IMR-90 (cell line): ENCODE measurements at regions not wholly inside any gene's neighbourhood (a gene's known extent, or its start where the extent isn't known, plus 50 kb on each side); places are given as distances from the start of the nearest gene placed in this dataset.

Source experiments
- ATAC-seq: fragments of 200-7000 bp; cut with Tn5 transposase; 2 replicates; pipeline ENCODE4 v1.9.1; 2020; ENCODE audit warnings: low read depth, mild to moderate bottlenecking, moderate library complexity
- BruUV-seq: library from RNA; stranded (reverse); fragments of 400-500 nt; replicated peaks from 2 replicates; lab custom pipeline; 2021; lab: Mats Ljungman, UMichigan
- CTCF ChIA-PET: fragments of 300-600 bp; formaldehyde crosslinking; extraction: SDS; loops from one replicate; lab custom pipeline; 2021; ENCODE audit warnings: antibody characterized with exemption; lab: Yijun Ruan, JAX
- POLR2A ChIA-PET: fragments of 300-600 bp; sonication (Branson Sonifier 250); formaldehyde crosslinking; loops from one replicate; lab custom pipeline; 2022; ENCODE audit warnings: antibody characterized with exemption; ENCODE audit not compliant: unreplicated experiment; lab: Charles Lee
- DNase-seq: peaks from one replicate; pipeline ENCODE4 v3.0.0; 2013
- H2AFZ ChIP-seq: replicated peaks from 2 replicates; pipeline ENCODE3; 2013; ENCODE audit warnings: low read length, mild to moderate bottlenecking; ENCODE audit not compliant: poor library complexity
- H2AK5ac ChIP-seq: 2 replicates; pipeline ENCODE4 v1.6.1; 2013; ENCODE audit warnings: low read depth, low read length, inconsistent platforms
- H2AK9ac ChIP-seq: replicated peaks from 2 replicates; pipeline ENCODE3; 2013; ENCODE audit warnings: mild to moderate bottlenecking, low read depth, low read length, moderate library complexity; ENCODE audit not compliant: poor library complexity
- H2BK120ac ChIP-seq: 2 replicates; pipeline ENCODE4 v1.6.1; 2013; ENCODE audit warnings: low read depth, low read length, inconsistent platforms
- H2BK15ac ChIP-seq: 3 replicates; pipeline ENCODE4 v1.6.1; 2013; ENCODE audit warnings: low read depth, low read length, inconsistent platforms
- H2BK20ac ChIP-seq: 2 replicates; pipeline ENCODE4 v1.6.1; 2013; ENCODE audit warnings: low read depth, mild to moderate bottlenecking, inconsistent platforms, low read length, moderate library complexity
- H2BK5ac ChIP-seq: 2 replicates; pipeline ENCODE4 v1.6.1; 2013; ENCODE audit warnings: mild to moderate bottlenecking, low read depth, low read length, inconsistent platforms; ENCODE audit not compliant: poor library complexity, severe bottlenecking
- H3K14ac ChIP-seq: replicated peaks from 2 replicates; pipeline ENCODE4 v1.6.1; 2013; ENCODE audit warnings: low read depth, low read length, inconsistent platforms
- H3K18ac ChIP-seq: 2 replicates; pipeline ENCODE4 v1.6.1; 2013; ENCODE audit warnings: low read depth, low read length, control low read depth
- H3K23ac ChIP-seq: 2 replicates; pipeline ENCODE4 v1.6.1; 2013; ENCODE audit warnings: low read depth, low read length, inconsistent platforms
- H3K27ac ChIP-seq: 2 replicates; pipeline ENCODE4 v1.5.1; 2013; ENCODE audit warnings: mild to moderate bottlenecking, control low read depth, low read length; ENCODE audit not compliant: insufficient read depth
- H3K27me3 ChIP-seq: 2 replicates; pipeline ENCODE4 v1.6.1; 2013; ENCODE audit warnings: low read length; ENCODE audit not compliant: control insufficient read depth, insufficient read depth
- H3K36me3 ChIP-seq: 2 replicates; pipeline ENCODE4 v1.6.1; 2013; ENCODE audit warnings: low read length, mixed read lengths; ENCODE audit not compliant: control insufficient read depth, insufficient read depth
- H3K4ac ChIP-seq: 2 replicates; pipeline ENCODE4 v1.6.1; 2013; ENCODE audit warnings: low read depth, low read length, inconsistent platforms
- H3K4me1 ChIP-seq: 2 replicates; pipeline ENCODE4 v1.6.1; 2013; ENCODE audit warnings: low read length, mixed read lengths; ENCODE audit not compliant: control insufficient read depth, insufficient read depth
- H3K4me2 ChIP-seq: 2 replicates; pipeline ENCODE4 v1.6.1; 2013; ENCODE audit warnings: low read depth, mild to moderate bottlenecking, control low read depth, low read length, moderate library complexity
- H3K4me3 ChIP-seq: 2 replicates; pipeline ENCODE4 v1.5.1; 2013; ENCODE audit warnings: low read depth, mild to moderate bottlenecking, control low read depth, low read length, moderate library complexity; ENCODE audit not compliant: insufficient read depth
- H3K56ac ChIP-seq: 2 replicates; pipeline ENCODE4 v1.6.1; 2013; ENCODE audit warnings: low read length, inconsistent platforms; ENCODE audit not compliant: insufficient read depth; ENCODE audit errors: extremely low read depth
- H3K79me1 ChIP-seq, 2 experiments: 2 replicates each; pipeline ENCODE4 v1.6.1; 2013; ENCODE audit warnings: low read length in 2 of 2, inconsistent platforms in 1 of 2, low read depth in 1 of 2
- H3K9ac ChIP-seq: 2 replicates; pipeline ENCODE4 v1.6.1; 2013; ENCODE audit warnings: low read depth, low read length, control low read depth
- H3K9me1 ChIP-seq: 2 replicates; pipeline ENCODE4 v1.6.1; 2013; ENCODE audit warnings: low read length, inconsistent platforms; ENCODE audit not compliant: insufficient read depth
- H3K9me3 ChIP-seq: 2 replicates; pipeline ENCODE4 v1.6.1; 2013; ENCODE audit warnings: low read length; ENCODE audit not compliant: control insufficient read depth, insufficient read depth
- H4K20me1 ChIP-seq: 2 replicates; pipeline ENCODE4 v1.6.1; 2013; ENCODE audit warnings: low read length, inconsistent platforms; ENCODE audit not compliant: insufficient read depth
- H4K5ac ChIP-seq: 2 replicates; pipeline ENCODE4 v1.6.1; 2013; ENCODE audit warnings: mild to moderate bottlenecking, low read depth, low read length, control low read depth
- H4K8ac ChIP-seq, 2 experiments: 2 replicates each; pipeline ENCODE4 v1.6.1; 2013; ENCODE audit warnings: low read depth in 2 of 2, low read length in 2 of 2, control low read depth in 1 of 2, inconsistent platforms in 1 of 2
- H4K91ac ChIP-seq: 2 replicates; pipeline ENCODE4 v1.6.1; 2013; ENCODE audit warnings: low read depth, low read length, inconsistent platforms; ENCODE audit not compliant: insufficient read depth
- BHLHE40 ChIP-seq: fragments of 150-350 bp; IDR thresholded peaks from 2 replicates; pipeline ENCODE4 v1.6.1; 2016; ENCODE audit warnings: mild to moderate bottlenecking, low read depth, low read length
- CEBPB ChIP-seq: IDR thresholded peaks from 2 replicates; pipeline ENCODE4 v1.6.1; 2012; ENCODE audit warnings: low read depth, low read length, improper control_type of control experiment
- MAZ ChIP-seq: IDR thresholded peaks from 2 replicates; pipeline ENCODE4 v1.6.1; 2012; ENCODE audit warnings: low read depth, mild to moderate bottlenecking, low read length, improper control_type of control experiment, moderate library complexity, borderline replicate concordance
- RAD21 ChIP-seq: IDR thresholded peaks from 2 replicates; pipeline ENCODE4 v1.6.1; 2012; ENCODE audit warnings: low read length, improper control_type of control experiment
- RCOR1 ChIP-seq: IDR thresholded peaks from 2 replicates; pipeline ENCODE4 v1.6.1; 2012; ENCODE audit warnings: mild to moderate bottlenecking, low read length, improper control_type of control experiment; ENCODE audit not compliant: insufficient replicate concordance
- WGBS, 2 experiments: methylation state at CpG; one replicate each; pipeline versions ENCODE4 v1.1.5 to v1.1.7; 2013; ENCODE audit warnings: missing lambda C conversion rate in 2 of 2; ENCODE audit not compliant: insufficient read length in 1 of 2; ENCODE audit errors: extremely low coverage in 2 of 2; 5-methylcytosine and 5-hydroxymethylcytosine counted together
- dilution Hi-C: fragments of 300-500 bp; cut with HindIII; formaldehyde crosslinking; loops from one replicate; pipeline ENCODE4 v1.14.3; 2018; ENCODE audit warnings: low sequenced_read_pairs; ENCODE audit not compliant: unreplicated experiment
- in situ Hi-C: fragments of 300-500 bp; cut with MboI; formaldehyde crosslinking; loops from 3 replicates; pipeline ENCODE4 v1.14.3; 2019; ENCODE audit warnings: low sequenced_read_pairs, inconsistent platforms, mixed read lengths
- intact Hi-C: fragments of 100-400 bp; cut with micrococcal nuclease; formaldehyde crosslinking; loops from 2 replicates; pipeline ENCODE4 v1.10.0; 2022

GRCh38 chr9:115730845-115731244 lies 422.7 kb upstream of the PAPPA start:
- CTCF ChIA-PET = no interaction called here
- peak; percentile 13 for DNase-seq
- Histone ChIP-seq H2AK9ac (no peak overlapping the region), H3K14ac (no peak overlapping the region), H2BK120ac (no peak overlapping the region), H2BK15ac (no peak overlapping the region), H3K36me3 (no peaks in the 10 kb centered on the region), H3K27me3 (no peaks in the 10 kb centered on the region), H4K8ac (no peak overlapping the region), H3K9me3 (no peaks in the 10 kb centered on the region), H4K20me1 (no peaks in the 10 kb centered on the region), H3K4me3 (no peak overlapping the region), H4K91ac (no peak overlapping the region), H2AK5ac (no peak overlapping the region), H3K18ac (no peak overlapping the region), H3K4ac (no peak overlapping the region), H2BK20ac (no peak overlapping the region), H3K4me2 (no peak overlapping the region), H2BK5ac (no peak overlapping the region), H3K9ac (no peak overlapping the region), H3K79me1 (no peaks in the 10 kb centered on the region), H3K27ac (no peak overlapping the region), H2AFZ (no peak overlapping the region), H3K9me1 (no peaks in the 10 kb centered on the region), H3K56ac (no peak overlapping the region), H3K23ac (no peak overlapping the region), H3K4me1 (no peaks in the 10 kb centered on the region; the same call in 1 of the 2 replicates), H4K5ac (no peak overlapping the region)
- TF ChIP-seq BHLHE40 (no peak), MAZ (no peak), RAD21 (no peak), CEBPB (no peak), RCOR1 (no peak)
- ATAC-seq = no peak
- POLR2A ChIA-PET = no interaction called here
- intact Hi-C loops = no loop called here
- in situ Hi-C loops = no loop called here
- no TSS peak for BruUV-seq
- 86 to 100% methylated on average over 1 of the region's 1 CpG for WGBS, 2 experiments
- dilution Hi-C loops = no loop called here
